A673 (cell line): ENCODE measurements at regions not wholly inside any gene's neighbourhood (a gene's known extent, or its start where the extent isn't known, plus 50 kb on each side); places are given as distances from the start of the nearest gene placed in this dataset.

Experiments used
- BruUV-seq: library from RNA; stranded (reverse); fragments of 400-500 nt; replicated peaks from 2 replicates; lab custom pipeline; 2021; lab: Mats Ljungman, UMichigan
- CTCF ChIA-PET: fragments of 300-600 bp; sonication (Branson Sonifier 250); formaldehyde crosslinking; loops from one replicate; lab custom pipeline; 2022; ENCODE audit warnings: antibody characterized with exemption; lab: Charles Lee
- POLR2A ChIA-PET: fragments of 300-600 bp; sonication (Branson Sonifier 250); formaldehyde crosslinking; loops from one replicate; lab custom pipeline; 2022; ENCODE audit warnings: antibody characterized with exemption; ENCODE audit not compliant: low non-redundant PET; lab: Charles Lee
- DNase-seq: peaks from one replicate; pipeline ENCODE4 v3.0.0-alpha.2; 2015; ENCODE audit warnings: low spot score
- H3K27ac ChIP-seq: fragments of 200-600 bp; sonication (generic); 2 replicates; pipeline ENCODE4 v1.5.1; 2016; ENCODE audit warnings: mixed run types, low read depth, mild to moderate bottlenecking, mixed read lengths, antibody characterized with exemption, low read length; ENCODE audit not compliant: poor library complexity, severe bottlenecking
- H3K27me3 ChIP-seq: fragments of 200-600 bp; sonication (generic); replicated peaks from 2 replicates; pipeline ENCODE4 v1.6.1; 2017; ENCODE audit warnings: mixed run types, low read depth, mild to moderate bottlenecking, mixed read lengths, antibody characterized with exemption, low read length; ENCODE audit not compliant: insufficient read depth, poor library complexity
- H3K36me3 ChIP-seq: fragments of 200-600 bp; sonication (generic); 2 replicates; pipeline ENCODE4 v1.6.1; 2016; ENCODE audit warnings: mixed run types, mild to moderate bottlenecking, mixed read lengths, antibody characterized with exemption, low read length; ENCODE audit not compliant: insufficient read depth, poor library complexity, severe bottlenecking
- H3K4me1 ChIP-seq: fragments of 200-600 bp; sonication (generic); 2 replicates; pipeline ENCODE4 v1.6.1; 2017; ENCODE audit warnings: mixed run types, mild to moderate bottlenecking, mixed read lengths, antibody characterized with exemption, low read length; ENCODE audit not compliant: insufficient read depth, poor library complexity, severe bottlenecking
- H3K4me3 ChIP-seq: fragments of 200-600 bp; sonication (generic); 2 replicates; pipeline ENCODE4 v1.5.1; 2016; ENCODE audit warnings: low read depth, mixed run types, mild to moderate bottlenecking, mixed read lengths, low read length; ENCODE audit not compliant: poor library complexity, severe bottlenecking
- H3K9me3 ChIP-seq: fragments of 200-600 bp; sonication (generic); 2 replicates; pipeline ENCODE4 v1.6.1; 2016; ENCODE audit warnings: mixed run types, low read depth, mild to moderate bottlenecking, mixed read lengths, antibody characterized with exemption, low read length; ENCODE audit not compliant: poor library complexity, severe bottlenecking
- EZH2 ChIP-seq: fragments of 200-600 bp; sonication (generic); IDR thresholded peaks from 2 replicates; pipeline ENCODE4 v1.6.1; 2017; ENCODE audit warnings: borderline replicate concordance, low read depth, mild to moderate bottlenecking, mixed read lengths, antibody characterized with exemption, low read length; ENCODE audit not compliant: poor library complexity, severe bottlenecking
- intact Hi-C: fragments of 100-400 bp; cut with micrococcal nuclease; formaldehyde crosslinking; loops from one replicate; pipeline ENCODE4 v1.10.0; 2022; ENCODE audit not compliant: unreplicated experiment
- TF ChIP-seq, protein P1 (sequence below): fragments of 300-800, 200-600 bp; sonication (generic); conservative IDR thresholded peaks from 2 replicates; pipeline ENCODE4 v1.5.1; 2017; ENCODE audit warnings: low read depth, mild to moderate bottlenecking, antibody characterized with exemption, low read length, moderate library complexity, mixed read lengths

DNA sequence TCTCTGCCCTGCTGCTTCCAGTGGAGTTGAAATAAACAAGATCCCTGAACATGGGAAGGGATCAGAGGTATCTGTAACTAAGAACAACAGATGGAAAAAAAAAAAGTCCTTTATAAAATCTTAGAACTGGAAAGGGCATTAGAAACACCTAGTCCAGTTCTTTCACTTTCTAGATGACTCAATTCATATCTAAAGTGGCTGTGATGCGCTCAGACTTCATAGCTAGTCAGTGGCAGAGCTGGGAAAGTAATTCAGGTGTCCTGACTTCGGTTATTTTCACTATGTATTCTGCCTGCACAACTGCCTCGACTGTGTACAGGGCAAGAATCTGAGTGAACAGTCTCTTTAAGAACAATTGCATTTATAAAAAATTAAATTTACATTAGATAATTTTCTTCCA lies 151.8 kb upstream of the TMTC4 start:
- BruUV-seq: no TSS peak
- H3K4me3 ChIP-seq: no peak overlapping the region
- H3K9me3 ChIP-seq: no peaks in the 10 kb centered on the region
- intact Hi-C loops: no loop called here
- peaks cover 5% of the 10 kb centered on the region for H3K4me1 ChIP-seq
- H3K36me3 ChIP-seq: no peaks in the 10 kb centered on the region
- CTCF ChIA-PET: no interaction called here
- H3K27me3 ChIP-seq: no peaks in the 10 kb centered on the region
- H3K27ac ChIP-seq: no peak overlapping the region
- DNase-seq: no peak
- TF ChIP-seq, protein P1, sequence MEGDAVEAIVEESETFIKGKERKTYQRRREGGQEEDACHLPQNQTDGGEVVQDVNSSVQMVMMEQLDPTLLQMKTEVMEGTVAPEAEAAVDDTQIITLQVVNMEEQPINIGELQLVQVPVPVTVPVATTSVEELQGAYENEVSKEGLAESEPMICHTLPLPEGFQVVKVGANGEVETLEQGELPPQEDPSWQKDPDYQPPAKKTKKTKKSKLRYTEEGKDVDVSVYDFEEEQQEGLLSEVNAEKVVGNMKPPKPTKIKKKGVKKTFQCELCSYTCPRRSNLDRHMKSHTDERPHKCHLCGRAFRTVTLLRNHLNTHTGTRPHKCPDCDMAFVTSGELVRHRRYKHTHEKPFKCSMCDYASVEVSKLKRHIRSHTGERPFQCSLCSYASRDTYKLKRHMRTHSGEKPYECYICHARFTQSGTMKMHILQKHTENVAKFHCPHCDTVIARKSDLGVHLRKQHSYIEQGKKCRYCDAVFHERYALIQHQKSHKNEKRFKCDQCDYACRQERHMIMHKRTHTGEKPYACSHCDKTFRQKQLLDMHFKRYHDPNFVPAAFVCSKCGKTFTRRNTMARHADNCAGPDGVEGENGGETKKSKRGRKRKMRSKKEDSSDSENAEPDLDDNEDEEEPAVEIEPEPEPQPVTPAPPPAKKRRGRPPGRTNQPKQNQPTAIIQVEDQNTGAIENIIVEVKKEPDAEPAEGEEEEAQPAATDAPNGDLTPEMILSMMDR: no peak
- no peak for TF ChIP-seq EZH2
- POLR2A ChIA-PET: no interaction called here

GRCh38 chr13:100825557-100825956 lies 151.0 kb upstream of the TMTC4 start:
- no TSS peak for BruUV-seq
- CTCF ChIA-PET: interaction anchor here (0.6 kb wide), 1 partner anchor 199 kb away, joined by 12 read pairs; no protein-coding TSS in a partner anchor

DNA sequence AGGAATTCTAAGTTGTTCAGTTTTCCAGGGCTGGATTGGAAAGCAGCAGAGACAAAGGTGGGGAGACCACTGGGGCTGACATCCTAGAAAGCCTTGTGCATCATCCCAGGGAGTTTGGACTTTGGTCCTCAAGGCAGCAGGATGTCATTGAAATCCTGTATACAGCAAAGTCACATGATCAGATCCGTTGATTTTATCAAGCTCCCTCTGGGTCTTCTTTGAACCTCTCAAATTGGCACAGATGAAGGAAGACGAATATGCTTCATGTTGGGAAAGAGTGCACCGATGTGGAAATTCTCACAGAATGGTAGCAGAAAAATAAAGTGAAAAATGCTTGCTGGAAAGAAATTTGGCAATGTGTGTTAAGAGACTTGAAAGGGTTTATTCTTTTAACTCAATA lies 149.8 kb upstream of the TMTC4 start:
- Histone ChIP-seq H3K27me3 (no peaks in the 10 kb centered on the region), H3K27ac (no peak overlapping the region), H3K36me3 (no peaks in the 10 kb centered on the region), H3K4me1 (peaks cover 5% of the 10 kb centered on the region), H3K9me3 (no peaks in the 10 kb centered on the region), H3K4me3 (no peak overlapping the region)
- intact Hi-C loops: no loop called here
- ChIA-PET POLR2A (no interaction called here), CTCF (no interaction called here)
- no TSS peak for BruUV-seq
- TF ChIP-seq, protein P1: no peak
- no peak for TF ChIP-seq EZH2
- DNase-seq: no peak

More at GRCh38 chr13:100825557-100825956, 151.0 kb upstream of the TMTC4 start:
- no peaks in the 10 kb centered on the region for H3K9me3 ChIP-seq
- H3K27me3 ChIP-seq: no peaks in the 10 kb centered on the region
- intact Hi-C loops: no loop called here
- no peaks in the 10 kb centered on the region for H3K36me3 ChIP-seq
- TF ChIP-seq, protein P1: no peak
- TF ChIP-seq EZH2: no peak
- POLR2A ChIA-PET: no interaction called here
- no peak for DNase-seq
- H3K27ac ChIP-seq: no peak overlapping the region
- H3K4me3 ChIP-seq: no peak overlapping the region
- peaks cover 5% of the 10 kb centered on the region for H3K4me1 ChIP-seq
